NCI-H187 (cell line): ENCODE measurements at regions not wholly inside any gene's neighbourhood (a gene's known extent, or its start where the extent isn't known, plus 50 kb on each side); places are given as distances from the start of the nearest gene placed in this dataset.

Source experiments
- DNase-seq, 2 experiments: peaks; one replicate each; lab custom pipeline; 2025; lab: John Stamatoyannopoulos, UW

DNA sequence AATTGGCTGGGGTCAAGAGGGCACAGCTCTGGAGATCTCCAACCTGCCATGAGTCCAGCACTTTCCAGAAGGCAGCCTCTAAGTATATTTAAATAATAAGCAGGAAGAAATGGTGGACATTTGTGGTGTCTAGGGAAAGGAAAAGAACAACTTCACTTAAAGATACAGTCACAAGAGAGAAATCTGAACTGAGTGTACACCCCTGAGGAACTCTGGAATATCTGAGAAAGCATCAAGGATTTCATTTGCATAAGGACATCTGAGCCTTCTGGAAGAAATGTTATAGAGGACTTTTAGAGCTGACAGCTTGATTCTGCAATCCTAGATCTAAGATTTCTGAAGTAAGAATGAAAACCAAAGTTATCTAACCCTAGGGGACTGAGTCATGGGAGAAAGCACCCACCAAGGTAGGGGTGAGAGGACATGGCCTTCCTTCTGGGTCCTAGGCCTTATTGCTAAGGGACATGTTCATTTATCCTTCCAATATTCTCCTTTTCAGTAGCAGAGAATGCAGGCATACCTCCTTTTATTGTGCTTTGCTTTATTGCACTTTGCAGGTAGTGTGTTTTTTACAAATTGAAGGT, 253.4 kb upstream of the SLC24A2 start:
- no peak for DNase-seq

DNA sequence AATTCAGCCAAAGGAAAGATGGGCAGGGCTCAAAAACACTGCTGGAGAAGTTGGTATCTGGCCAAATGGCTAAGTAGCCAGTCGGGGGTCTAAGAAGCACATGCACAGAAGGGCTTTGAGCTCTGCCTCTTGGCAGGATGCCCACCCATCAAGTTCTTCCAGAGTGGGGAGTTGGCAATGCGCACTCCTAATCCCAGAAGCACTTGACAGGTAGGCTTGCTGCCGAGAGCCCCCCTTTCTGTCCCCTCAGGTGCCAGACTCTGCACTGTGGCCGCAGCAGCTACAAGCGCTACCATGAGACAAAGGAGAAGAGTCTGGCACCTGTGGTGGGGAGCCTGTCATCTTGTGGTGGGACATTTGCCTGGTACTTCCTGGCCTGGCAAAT, 252.9 kb upstream of the SLC24A2 start:
- no peak for DNase-seq

DNA sequence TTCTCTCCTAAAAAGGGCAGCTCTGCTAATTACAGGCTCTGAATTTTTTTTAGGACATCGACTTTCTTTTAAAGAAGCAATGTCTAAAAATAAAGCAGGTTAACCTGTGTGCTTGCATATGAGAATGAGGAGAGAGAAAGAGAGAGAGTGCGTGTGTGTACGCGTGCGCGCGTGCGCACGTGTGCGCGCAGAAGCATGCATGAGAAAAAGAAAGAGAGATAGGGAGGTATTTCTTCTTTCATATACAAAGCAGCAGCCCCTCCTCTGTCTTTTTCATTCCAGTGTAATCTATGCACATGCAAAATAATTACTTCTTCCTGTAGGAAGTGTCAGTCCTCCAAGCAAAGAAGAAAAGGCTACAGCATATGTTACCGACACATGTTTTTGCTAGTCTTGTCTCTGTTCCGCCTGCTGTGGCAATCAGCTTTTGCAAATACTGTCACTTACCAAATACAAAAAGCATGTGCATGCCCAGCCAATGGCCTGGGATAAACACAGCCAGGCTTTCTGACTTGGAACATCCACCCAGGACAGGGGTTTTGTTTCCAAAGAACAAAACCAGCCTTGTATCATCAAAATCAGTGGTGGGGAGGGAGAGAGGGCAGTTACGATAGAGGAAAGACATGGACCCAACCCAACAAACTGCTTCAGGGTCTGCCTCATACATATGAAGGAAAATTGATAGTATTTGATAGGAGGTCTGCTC, 252.3 kb upstream of the SLC24A2 start:
- DNase-seq = no peak

DNA sequence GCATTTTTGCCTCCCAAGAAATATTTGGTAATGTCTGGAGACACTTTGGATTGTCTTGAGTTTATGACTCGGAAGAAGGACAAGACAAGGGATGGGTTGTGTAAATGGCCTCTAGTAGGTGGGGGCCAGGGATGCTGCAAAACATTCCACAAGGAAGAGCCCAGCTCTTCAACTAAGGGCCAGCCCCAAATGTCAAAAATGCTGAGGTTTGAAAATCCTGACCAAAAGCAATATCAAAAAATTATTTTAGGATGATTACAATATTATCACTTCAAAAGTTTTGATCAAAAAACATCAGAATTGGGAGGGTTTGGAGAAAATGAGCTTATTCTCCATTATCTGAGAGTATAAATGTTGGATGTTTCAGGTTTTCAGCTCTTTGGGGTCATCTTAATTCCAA, 248.9 kb upstream of the SLC24A2 start:
- no peak for DNase-seq

DNA sequence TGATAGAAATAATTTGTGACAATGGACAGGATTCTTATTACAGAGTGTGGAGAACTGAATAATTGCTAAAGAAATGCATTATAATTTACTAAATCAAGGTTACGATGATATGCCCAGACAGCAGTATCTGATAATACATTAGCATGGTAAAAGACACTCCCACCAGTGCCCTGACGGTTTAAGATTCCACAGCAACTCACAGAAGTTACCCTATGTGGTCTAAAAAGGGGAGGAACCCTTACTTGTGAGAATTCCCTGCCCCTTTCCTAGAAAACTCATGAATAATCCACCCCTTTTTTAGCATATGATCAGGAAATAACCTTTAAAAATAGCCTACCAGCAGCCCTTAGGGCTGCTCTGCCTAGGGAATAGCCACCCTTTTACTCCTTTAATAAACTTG, 244.7 kb upstream of the SLC24A2 start:
- DNase-seq = no peak

DNA sequence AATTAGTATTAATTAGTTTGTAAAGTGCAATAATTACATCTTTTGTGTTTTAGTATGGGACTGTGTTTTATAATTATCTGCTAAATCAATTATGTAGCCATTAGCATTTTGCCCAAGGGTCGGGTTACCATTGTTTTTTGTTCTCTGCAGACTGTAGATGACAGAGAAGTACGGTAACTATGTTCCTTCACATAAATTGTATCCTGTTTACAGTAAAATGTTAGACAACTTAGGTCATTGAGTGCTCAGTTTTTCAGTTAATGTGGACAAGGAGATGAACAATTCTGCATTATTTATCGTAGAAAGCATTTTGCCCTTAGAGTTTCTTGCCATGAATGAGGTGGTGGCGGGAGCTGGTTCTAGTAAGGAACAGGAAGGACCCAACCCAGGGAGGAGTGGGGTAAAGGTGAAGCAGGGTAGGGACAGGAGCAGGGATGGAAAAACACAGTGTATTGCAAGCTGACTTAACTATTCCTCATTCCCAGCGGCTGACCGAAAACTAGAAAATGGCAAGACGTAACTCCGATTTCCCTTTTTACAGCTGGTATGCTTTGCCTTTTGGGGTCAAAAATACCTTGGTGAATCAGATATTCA, 243.7 kb upstream of the SLC24A2 start:
- DNase-seq = no peak

DNA sequence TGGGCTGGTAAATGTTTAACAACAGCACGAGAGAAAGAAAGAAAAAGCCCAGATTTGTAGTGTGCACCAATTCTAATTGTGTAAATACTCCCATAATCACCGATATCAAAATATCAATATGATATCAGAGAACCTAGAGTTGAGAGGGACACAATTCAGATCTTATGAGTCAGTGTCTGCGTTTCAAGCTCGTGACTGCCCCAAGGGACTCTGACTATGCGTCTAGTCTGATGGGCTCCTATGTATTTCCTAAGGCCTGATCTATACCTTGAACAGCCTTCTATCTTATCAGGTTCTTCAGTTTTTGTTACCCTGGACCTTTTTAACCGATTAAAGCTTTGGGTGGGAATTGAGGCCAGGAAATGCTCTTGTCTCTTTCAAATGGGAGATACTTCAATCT, 243.0 kb upstream of the SLC24A2 start:
- DNase-seq = no peak

DNA sequence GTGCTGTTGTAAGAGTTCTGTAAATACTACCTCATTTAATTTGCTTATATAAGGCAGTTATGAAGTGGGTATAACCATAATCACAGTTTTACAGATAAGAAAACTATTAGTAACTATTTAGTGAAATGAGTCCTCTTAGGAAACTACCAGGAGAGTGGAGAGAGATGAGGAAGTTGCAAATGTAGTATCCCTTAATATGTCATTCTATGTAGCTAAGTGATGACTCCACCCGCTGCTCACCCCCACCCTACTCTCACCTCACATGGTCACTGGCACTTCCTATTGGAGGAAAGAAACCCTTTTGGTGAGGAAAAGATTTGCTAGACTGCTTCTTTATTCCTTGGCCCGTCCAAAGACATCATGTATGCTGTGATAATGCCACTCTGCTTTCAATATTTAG, 241.8 kb upstream of the SLC24A2 start:
- no peak for DNase-seq

DNA sequence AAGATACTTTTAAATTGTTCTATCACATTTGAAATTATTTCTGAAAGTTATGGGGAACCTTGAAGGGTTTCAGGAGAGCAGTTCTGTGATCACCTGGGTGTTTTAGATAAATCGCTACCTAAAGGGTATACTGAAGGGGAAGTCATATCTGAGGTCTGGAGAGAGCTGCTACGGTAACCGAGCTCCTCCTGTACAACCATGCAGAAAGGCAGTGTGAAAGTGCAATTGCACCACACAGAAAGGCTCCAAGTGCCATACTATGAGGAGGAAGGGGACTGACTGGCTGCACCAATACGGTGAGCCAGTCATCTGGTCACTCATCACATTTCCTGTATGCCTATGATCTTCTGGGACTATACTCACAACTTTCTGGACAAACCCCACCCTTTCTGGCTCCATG, 241.4 kb upstream of the SLC24A2 start:
- DNase-seq = no peak

DNA sequence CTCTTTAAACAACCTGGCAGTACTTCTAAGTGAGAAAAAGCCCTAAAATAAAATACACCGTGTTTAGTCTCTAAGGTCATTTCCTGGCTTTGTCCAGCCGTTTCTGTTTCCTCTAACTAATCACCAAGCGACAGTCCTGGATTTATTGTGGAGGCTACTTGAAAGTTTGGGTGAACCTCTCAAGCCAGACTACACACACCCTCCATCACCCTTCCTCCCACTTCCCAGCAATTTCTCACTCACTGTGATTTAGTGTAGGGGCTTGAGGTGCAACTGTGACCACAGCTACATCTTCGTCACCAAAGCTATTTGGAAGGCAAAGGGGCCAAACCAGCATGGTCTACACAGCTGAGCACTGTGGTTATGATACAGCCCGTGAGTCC, 240.0 kb upstream of the SLC24A2 start:
- DNase-seq = no peak

DNA sequence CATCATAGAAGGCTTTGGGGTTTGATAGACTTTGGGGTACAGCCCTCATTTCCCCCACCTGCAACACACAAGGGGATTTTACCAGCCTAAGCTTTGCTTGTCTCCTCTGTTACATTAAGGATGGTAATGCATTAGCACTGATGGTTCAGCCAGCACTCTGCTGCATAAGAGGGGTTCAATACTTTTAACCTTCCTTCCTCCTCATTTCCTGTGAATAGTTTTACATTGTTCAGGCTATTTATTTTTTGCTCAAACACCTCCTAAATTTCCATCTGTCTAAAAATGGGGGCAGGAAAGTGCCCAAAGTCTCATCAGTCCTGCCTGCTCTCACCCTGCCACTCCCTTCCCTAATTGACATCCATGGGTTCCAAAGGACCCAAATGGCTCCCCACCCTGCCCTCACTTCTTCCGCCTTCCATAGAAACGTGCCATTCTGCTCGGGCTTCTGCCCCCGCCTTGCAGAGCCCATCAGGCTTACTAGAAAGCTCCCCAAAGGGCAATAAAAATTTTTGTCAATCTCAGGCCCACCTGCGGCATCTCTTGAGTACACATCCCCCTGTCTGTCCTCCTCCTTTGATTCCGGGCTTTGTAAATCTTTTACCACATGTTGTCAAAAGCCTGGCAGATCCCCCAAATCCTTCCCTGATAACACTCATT, 239.5 kb upstream of the SLC24A2 start:
- no peak for DNase-seq

DNA sequence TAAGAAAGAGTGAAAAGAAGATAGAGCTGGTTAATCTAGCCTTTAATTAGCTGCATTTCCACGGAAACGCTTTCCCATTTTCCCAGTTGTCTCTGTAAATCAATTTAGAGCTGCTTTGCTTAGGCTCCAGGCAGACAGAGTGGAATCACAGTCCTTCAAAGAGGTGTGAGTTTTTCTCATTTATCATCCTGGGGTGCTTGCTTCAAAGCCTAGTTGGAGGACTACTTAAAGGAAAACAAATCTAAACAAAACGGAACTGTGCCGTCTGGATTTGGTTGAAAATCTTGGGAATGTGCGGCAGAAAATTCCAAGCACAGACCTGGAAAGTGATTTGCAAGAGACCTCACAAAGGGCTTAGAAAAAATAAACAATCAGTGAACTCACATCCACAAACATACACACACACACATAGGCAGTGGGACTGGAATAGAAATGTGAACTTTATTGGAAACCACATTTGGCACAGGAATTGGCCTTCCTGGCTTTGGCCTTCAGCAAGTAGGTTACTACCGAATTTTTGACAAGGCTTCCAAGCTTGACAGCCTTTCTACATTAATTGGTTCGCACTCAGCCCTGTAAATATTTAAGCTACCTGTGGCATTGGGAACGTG, 235.2 kb upstream of the SLC24A2 start:
- DNase-seq = no peak

DNA sequence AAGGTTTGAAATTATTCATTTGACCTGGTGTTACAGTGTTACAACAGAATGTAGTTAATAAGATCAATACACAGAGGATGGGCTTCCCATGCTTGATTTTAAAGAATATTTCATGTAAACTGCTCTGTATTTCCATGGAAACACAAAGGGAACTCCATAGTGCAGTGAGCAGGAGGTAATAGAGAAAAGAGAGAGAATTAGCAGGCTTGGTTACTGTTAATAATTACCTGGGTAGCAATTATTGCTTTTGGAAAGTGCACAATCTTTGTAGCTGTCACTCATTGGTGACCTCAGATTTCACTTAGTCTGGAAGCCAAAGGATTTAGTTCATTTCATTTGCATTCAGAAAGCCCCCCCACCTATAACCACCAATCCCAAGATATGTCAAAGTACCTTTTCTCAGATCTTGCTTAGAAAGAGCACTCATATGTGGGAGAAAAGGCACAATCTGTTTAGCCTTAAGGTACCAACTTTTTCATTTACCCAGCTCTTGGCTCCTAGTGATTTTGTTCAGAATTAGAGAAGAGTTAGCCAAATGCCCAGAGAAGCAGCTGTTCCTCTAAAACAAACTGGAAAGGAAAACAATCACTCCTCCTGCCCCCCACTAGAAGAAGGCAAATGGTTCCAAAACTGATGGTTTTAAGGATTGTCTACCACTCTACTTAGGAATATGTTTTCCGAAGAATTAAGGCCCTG, 234.5 kb upstream of the SLC24A2 start:
- DNase-seq = no peak

DNA sequence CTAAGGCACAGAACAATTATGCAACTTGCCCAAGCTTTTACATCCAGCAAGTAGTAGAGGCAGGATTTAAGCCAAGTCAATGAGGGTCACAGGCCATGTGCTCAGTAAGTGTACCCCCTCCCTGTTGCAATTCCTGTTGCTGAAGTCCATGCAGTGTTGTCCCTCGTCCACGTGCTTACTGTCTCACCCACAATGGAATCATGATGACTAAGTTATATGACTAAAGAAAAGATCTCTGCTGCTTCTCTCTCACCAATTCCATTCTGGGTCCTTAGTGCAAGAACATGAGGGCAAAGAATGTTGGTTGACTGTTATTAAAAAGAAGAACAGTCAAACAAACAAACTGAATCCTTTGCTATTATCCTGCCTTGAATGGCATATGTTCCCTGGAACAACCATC, 233.6 kb upstream of the SLC24A2 start:
- DNase-seq = no peak

DNA sequence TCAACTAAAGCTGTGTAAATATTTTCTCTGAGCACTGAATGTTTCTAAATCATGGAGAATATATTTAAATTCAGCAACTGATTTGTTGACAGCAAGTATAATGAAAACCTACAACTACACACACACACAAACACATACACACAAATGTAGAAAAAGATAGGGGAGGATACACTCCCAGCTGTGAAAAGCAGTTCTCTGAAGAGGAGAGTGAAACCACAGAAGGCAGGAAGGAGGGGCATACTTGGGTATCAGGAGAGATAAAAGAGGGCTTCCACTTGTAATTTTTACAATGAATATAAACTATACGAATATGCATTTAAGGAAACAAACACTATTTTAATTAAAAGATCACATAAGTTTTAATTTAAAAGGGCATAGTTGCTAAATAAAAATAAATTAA, 227.8 kb upstream of the SLC24A2 start:
- no peak for DNase-seq

DNA sequence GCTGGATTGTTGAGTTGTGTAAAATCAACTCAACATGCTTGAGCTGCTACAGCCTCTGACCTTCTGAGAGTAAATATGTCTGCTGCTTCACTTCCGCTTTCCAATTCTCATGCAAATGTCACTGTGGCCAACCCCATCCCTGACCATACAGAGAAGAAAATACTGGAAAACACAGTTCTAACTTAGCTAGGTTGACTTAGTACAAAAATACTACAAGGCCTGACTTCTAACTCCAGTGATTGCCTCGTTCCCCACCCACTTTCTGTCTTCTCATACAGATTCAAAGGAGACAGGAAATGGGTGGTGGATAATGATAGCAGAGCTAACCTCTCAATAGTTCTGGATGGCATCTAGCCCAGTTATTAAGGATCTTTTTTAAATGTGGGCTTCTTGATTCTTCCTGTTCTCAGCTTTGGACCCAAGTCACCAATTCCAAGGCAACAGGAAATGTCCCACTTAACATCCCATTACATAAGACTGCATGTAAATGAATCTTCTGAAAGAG, 226.6 kb upstream of the SLC24A2 start:
- no peak for DNase-seq

DNA sequence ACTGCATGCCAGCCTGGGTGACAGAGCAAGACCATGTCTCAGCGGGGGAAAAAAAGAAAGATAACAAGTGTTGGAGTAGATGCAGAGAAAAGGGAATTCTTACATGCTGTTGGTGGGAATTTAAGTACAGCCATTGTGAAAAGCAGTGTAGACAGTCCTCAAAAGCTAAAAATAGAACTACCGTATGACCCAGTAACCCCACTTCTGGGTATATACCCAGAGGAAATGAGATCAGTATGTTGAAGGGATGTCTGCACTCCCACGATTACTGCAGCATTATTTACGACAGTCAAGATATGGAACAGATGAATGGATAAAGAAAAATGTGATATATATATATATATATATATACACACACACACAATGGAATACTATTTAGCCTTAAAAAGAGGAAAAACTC, 225.3 kb upstream of the SLC24A2 start:
- DNase-seq = no peak

DNA sequence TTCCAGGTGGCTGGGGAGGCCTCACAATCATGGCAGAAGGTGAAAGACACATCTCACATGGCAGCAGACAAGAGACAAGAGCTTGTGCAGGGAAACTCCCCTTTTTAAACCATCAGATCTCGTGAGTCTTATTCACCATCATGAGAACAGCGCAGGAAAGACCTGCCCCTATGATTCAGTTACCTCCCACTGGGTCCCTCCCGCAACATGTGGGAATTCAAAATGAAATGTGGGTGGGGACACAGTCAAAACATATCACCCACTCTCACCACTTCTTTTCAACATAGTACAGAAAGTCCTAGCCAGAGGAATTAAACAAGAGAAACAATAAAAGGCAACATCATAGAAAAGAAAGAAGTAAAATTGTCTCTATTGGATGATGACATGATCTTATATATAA, 223.4 kb upstream of the SLC24A2 start:
- DNase-seq = no peak

DNA sequence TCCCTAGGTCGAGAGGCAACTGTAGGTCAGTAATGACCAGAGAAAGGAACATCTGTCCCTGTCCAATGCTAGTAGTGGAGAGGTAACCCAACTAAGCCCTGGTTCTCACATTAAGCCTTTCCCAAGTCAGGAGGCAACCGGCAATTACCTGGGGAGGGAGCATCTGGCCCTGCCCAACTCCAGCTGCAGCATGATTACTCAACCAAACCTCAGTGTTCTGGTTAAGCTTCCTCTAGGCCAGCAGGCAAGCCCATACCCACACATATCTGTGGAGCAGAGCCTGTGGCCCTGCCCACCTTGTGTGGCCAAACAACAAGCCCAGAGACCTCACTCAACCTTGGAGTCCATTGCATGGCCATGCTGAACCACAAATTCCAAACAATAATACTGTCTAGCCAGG, 220.8 kb upstream of the SLC24A2 start:
- DNase-seq = no peak

DNA sequence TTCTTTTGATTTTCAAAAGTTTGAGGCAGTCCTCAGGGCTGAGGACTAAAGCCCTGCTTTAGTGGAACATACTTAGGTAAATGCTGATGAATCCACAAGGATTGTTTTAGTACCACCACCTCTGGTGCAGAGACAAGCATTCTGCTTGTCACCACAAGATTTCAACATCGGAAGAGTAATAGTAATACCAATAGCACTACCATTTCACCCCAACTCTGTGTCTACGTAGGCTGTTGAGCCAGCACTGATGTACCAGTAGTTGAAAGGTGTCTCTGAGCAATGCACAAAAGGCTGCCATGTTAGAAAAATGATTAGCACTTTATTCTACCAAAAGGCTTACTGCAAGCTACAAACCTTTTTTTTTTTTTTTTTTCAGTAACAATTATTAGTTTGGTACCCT, 213.2 kb upstream of the SLC24A2 start:
- DNase-seq = no peak

DNA sequence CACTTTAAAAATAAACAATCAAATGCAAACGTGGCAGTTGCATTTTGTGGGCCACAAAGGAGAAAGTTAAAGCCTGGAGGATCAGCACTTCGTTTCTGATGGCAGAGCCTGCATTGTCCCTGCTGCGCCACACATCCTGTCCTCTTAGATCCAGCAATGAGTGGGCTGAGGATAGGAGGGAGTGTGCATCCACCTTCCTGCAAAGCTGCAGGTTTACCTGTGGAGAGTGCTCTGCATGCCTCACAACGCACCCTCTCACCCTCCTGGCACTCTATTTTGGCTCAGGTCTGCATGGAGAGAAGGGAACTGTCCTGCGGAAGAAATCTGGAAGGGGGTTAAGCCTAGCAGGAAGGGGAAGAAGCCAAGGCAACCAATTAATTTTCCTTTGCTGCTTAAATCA, 212.2 kb upstream of the SLC24A2 start:
- DNase-seq = no peak

DNA sequence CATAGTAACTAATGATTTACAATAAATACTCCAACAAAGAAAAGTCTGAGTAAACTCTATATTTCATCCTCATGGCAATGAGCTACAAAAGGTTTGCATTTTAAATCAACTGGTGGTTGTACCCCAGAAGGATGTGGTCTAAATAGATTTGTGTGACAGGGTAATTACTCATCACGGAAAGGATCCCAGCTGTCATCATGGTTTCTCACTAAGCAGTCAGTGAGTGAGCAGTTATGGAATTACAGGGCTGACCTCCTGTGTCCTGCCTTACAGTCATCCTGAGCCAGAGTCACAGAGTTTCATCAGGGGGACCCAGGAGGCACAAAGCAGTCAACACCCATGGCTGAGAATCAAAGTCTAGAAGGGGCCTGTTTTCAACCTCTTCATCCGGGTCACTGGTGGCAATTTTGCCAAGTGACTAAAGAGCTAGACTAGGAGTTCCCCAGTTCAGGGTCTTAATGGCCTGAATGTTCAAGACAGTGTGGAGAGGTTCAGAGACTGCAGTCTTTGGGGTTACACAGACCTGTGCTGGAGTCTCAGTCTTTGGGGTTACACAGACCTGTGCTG, 210.7 kb upstream of the SLC24A2 start:
- DNase-seq = no peak
